ENCODE measurements at regions not wholly inside any gene's neighbourhood (a gene's known extent, or its start where the extent isn't known, plus 50 kb on each side); places are given as distances from the start of the nearest gene placed in this dataset.
"Not testable (repeated sequence)": the region's sequence is repeated elsewhere in the genome, so short reads cannot be mapped to it uniquely, and the experiment has no call there.

GRCh38 chr5:36536616-36537005, 69.8 kb upstream of the SLC1A3 start:
- TF ChIP-seq, protein P1, sequence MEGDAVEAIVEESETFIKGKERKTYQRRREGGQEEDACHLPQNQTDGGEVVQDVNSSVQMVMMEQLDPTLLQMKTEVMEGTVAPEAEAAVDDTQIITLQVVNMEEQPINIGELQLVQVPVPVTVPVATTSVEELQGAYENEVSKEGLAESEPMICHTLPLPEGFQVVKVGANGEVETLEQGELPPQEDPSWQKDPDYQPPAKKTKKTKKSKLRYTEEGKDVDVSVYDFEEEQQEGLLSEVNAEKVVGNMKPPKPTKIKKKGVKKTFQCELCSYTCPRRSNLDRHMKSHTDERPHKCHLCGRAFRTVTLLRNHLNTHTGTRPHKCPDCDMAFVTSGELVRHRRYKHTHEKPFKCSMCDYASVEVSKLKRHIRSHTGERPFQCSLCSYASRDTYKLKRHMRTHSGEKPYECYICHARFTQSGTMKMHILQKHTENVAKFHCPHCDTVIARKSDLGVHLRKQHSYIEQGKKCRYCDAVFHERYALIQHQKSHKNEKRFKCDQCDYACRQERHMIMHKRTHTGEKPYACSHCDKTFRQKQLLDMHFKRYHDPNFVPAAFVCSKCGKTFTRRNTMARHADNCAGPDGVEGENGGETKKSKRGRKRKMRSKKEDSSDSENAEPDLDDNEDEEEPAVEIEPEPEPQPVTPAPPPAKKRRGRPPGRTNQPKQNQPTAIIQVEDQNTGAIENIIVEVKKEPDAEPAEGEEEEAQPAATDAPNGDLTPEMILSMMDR (IDR thresholded peaks at IDR 0.05), result no peak
- Mint-ChIP-seq H3K27ac (no peak overlapping the region), H3K27me3 (peaks cover 7% of the 10 kb centered on the region), H3K4me3 (no peak overlapping the region), H3K9me3 (no peaks in the 10 kb centered on the region), H3K36me3 (ENCODE audit: low read depth) (no peaks in the 10 kb centered on the region), H3K4me1 (no peaks in the 10 kb centered on the region)
- POLR2A ChIA-PET, result no interaction called here
- intact Hi-C loops (cut with micrococcal nuclease), result no loop called here
- no peak for ATAC-seq (ENCODE audit: low read depth)
- no peak for DNase-seq
- CTCF ChIA-PET, result no interaction called here

- Mint-ChIP-seq H3K9me3 (no peaks in the 10 kb centered on the region), H3K36me3 (ENCODE audit: low read depth) (no peaks in the 10 kb centered on the region), H3K4me3 (no peak overlapping the region), H3K27ac (no peak overlapping the region), H3K4me1 (no peaks in the 10 kb centered on the region), H3K27me3 (peaks cover 7% of the 10 kb centered on the region)
- intact Hi-C loops (cut with micrococcal nuclease), result no loop called here
- TF ChIP-seq, protein P1 (IDR thresholded peaks at IDR 0.05), result no peak
- ChIA-PET CTCF (no interaction called here), POLR2A (no interaction called here)
- DNase-seq (no peak), ATAC-seq (ENCODE audit: low read depth) (no peak)
Measured at GRCh38 chr5:36537724-36538123, 68.7 kb upstream of the SLC1A3 start.

GRCh38 chr5:36552651-36553393, 53.6 kb upstream of the SLC1A3 start:
- TF ChIP-seq, protein P1 (IDR thresholded peaks at IDR 0.05), result no peak
- no peak for DNase-seq
- no peaks in the 10 kb centered on the region for H3K36me3 Mint-ChIP-seq (ENCODE audit: low read depth)

GRCh38 chr5:36555035-36555434, 51.4 kb upstream of the SLC1A3 start:
- H3K36me3 Mint-ChIP-seq (ENCODE audit: low read depth); POLR2A ChIA-PET; intact Hi-C loops (cut with micrococcal nuclease); H3K27me3 Mint-ChIP-seq; H3K27ac Mint-ChIP-seq; H3K9me3 Mint-ChIP-seq; ATAC-seq (ENCODE audit: low read depth); H3K4me3 Mint-ChIP-seq; CTCF ChIA-PET; DNase-seq; H3K4me1 Mint-ChIP-seq: not testable (repeated sequence)

More at GRCh38 chr5:36552651-36553393, 53.6 kb upstream of the SLC1A3 start:
- H3K4me3 Mint-ChIP-seq, result no peak overlapping the region
- H3K4me1 Mint-ChIP-seq, result no peaks in the 10 kb centered on the region
- H3K27ac Mint-ChIP-seq, result no peak overlapping the region
- no peak for ATAC-seq (ENCODE audit: low read depth)
- intact Hi-C loops (cut with micrococcal nuclease), result no loop called here
- no peaks in the 10 kb centered on the region for H3K27me3 Mint-ChIP-seq
- ChIA-PET POLR2A (no interaction called here), CTCF (no interaction called here)
- H3K9me3 Mint-ChIP-seq, result peaks cover 4% of the 10 kb centered on the region
